ENCODE measurements at regions not wholly inside any gene's neighbourhood (a gene's known extent, or its start where the extent isn't known, plus 50 kb on each side); places are given as distances from the start of the nearest gene placed in this dataset.
"Not testable (repeated sequence)": the region's sequence is repeated elsewhere in the genome, so short reads cannot be mapped to it uniquely, and the experiment has no call there.

GRCh38 chr10:131363416-131363815, 51.9 kb upstream of the TCERG1L start:
- no peak for DNase-seq

- no peak for DNase-seq
These were observed 60.0 kb upstream of the TCERG1L start for GRCh38 chr10:131371571-131371970.

GRCh38 chr10:131381576-131381975, 70.1 kb upstream of the TCERG1L start:
- DNase-seq = no peak

- not testable (repeated sequence) for DNase-seq
These were observed 73.8 kb upstream of the TCERG1L start for GRCh38 chr10:131385161-131385872.

GRCh38 chr10:131387018-131387529, 75.6 kb upstream of the TCERG1L start:
- DNase-seq = no peak

- no peak for DNase-seq
These were observed 80.4 kb upstream of the TCERG1L start for GRCh38 chr10:131391936-131392335.

- no peak for DNase-seq
These were observed 84.9 kb upstream of the TCERG1L start for GRCh38 chr10:131396121-131397050.

- DNase-seq = no peak
These were observed 86.6 kb upstream of the TCERG1L start for GRCh38 chr10:131398166-131398565.

- no peak for DNase-seq
These were observed 88.5 kb upstream of the TCERG1L start for GRCh38 chr10:131399981-131400380.

- no peak for DNase-seq
These were observed 89.0 kb upstream of the TCERG1L start for GRCh38 chr10:131400513-131400912.

GRCh38 chr10:131402771-131403650, 91.5 kb upstream of the TCERG1L start:
- no peak for DNase-seq

GRCh38 chr10:131403936-131404335, 92.4 kb upstream of the TCERG1L start:
- DNase-seq = no peak

- DNase-seq = no peak
These were observed 93.4 kb upstream of the TCERG1L start for GRCh38 chr10:131404886-131405285.

- no peak for DNase-seq
These were observed 95.3 kb upstream of the TCERG1L start for GRCh38 chr10:131406676-131407392.

GRCh38 chr10:131418681-131419080, 107.2 kb upstream of the TCERG1L start:
- DNase-seq = no peak

GRCh38 chr10:131419797-131420196, 108.3 kb upstream of the TCERG1L start:
- no peak for DNase-seq

- DNase-seq = no peak
These were observed 109.3 kb upstream of the TCERG1L start for GRCh38 chr10:131420867-131421266.

GRCh38 chr10:131421381-131421780, 109.9 kb upstream of the TCERG1L start:
- no peak for DNase-seq

- no peak for DNase-seq
These were observed 111.2 kb upstream of the TCERG1L start for GRCh38 chr10:131422731-131423130.

- no peak for DNase-seq
These were observed 112.5 kb upstream of the TCERG1L start for GRCh38 chr10:131424053-131424452.

- no peak for DNase-seq
These were observed 113.4 kb upstream of the TCERG1L start for GRCh38 chr10:131424836-131425491.

Data from EL (cell line).